Renal cortical epithelial cell (primary cell): ENCODE measurements at regions not wholly inside any gene's neighbourhood (a gene's known extent, or its start where the extent isn't known, plus 50 kb on each side); places are given as distances from the start of the nearest gene placed in this dataset.

Source experiments
- DNase-seq: peaks from one replicate; pipeline ENCODE4 v3.0.0-alpha.2; 2011; ENCODE audit warnings: low read depth

DNA sequence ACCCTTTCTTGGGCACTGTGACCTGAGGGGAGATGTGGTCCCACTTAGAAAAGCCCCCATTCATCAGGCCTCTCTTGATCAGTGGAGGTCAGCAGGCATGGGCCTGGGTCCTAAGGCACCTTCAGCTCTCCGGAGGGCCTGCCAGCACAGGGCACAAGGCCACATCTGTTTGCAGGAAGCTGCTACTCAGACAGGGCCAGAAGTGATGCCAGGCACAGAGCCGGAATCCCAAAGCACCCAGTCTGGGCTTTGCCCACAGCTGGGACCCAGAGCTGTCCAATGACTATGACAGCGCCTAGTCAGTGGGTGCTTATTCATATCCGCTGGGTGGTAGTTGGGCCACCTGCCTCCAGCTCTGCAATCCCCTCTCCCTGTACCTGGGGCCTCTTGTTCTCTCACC is 63.2 kb upstream of the ELN start:
- DNase-seq = no peak

- no peak for DNase-seq
Observed at GRCh38 chr7:73966062-73966940, 61.7 kb upstream of the ELN start.

GRCh38 chr7:73966941-73967831 is 60.8 kb upstream of the ELN start:
- DNase-seq = no peak

DNA sequence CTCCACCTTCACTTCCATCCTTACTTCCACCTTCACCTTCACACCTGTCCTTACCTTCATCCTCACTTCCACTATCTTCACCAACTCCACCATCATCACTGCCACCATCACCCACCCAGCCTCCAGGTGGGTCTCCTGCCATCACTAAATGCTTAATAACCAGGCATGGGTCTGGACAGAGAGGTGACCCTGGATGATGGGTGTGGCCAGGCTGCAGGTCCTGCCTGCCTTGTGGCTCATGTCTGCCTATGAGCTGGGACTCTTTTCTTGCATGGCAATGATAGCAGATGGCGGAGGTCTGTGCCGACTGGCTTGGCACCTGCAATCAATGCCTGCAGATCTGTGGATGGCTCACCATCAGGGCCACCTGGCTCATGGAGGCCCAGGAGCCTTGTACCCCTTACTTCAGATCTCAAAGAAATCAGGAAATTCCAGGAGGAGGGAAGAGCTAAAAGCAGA is 60.1 kb upstream of the ELN start:
- DNase-seq = no peak

DNA sequence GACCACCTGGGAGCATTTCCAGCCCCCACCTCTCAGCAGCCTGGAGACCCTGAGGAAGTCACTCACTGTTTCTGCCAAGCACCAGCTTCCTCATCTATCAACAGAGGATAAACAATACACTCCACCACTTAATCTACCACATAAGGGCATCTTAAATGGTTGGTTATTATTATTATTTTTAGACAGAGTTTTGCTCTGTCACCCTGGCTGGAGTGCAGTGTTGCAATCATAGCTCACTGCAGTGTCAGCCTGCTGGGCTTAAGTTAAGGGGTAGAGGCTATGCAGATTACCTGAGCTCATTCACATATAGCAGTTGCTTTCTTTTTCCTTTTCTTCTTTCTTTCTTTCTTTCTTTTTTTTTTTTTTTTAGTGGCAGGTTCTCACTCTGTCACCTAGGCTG is 59.5 kb upstream of the ELN start:
- DNase-seq = no peak

- no peak for DNase-seq
Observed at GRCh38 chr7:73969991-73970390, 58.0 kb upstream of the ELN start.

GRCh38 chr7:73970801-73971229 is 57.2 kb upstream of the ELN start:
- DNase-seq = no peak

DNA sequence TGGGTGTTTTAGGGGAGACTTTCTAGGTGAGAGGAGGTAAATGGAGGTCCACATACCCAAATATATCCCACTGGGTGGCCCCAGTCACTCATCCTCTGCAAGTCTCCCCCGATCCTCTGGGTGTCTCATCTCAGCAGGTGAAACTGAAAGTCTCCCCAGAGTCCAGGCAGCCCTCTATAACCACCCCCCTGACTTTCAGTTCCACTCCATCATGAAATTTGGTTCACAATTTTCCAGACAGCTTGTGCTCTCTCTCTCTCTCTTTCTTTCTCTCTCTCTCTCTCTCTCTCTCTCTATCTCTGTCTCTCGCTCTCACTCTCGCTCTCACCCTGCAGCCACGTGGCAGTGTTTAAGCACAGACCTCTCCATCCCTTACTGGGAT is 56.7 kb upstream of the ELN start:
- no peak for DNase-seq

DNA sequence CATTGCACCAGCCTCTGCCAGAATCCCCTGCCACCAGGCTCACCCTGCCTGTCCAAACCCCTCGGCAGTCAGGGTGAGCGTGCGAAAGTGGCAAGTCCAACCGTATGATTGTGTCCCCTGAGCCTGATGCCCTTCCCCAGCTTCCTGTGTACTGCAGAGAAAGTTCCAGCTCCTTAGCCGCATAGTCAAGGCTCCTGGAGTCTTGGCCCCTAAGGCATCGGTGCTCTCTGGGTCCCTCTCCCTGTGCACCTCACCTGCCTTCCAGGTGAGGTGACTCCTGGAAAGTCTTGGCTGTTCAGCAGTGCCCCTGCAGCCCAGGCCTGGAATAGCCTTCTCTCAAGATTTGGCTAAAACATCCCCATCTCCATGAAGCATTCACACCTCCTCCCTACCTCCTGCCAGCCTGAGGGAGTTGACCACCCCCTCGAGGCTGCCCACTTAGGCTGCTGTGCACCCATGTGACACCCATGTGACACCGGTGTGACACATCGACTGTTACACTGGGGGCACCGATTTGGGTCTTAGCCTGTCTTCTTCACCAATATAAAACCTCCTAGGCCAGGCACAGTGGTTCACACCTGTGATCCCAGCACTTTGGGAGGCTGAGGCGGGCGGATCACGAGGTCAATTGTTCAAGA is 56.1 kb upstream of the ELN start:
- no peak for DNase-seq

DNA sequence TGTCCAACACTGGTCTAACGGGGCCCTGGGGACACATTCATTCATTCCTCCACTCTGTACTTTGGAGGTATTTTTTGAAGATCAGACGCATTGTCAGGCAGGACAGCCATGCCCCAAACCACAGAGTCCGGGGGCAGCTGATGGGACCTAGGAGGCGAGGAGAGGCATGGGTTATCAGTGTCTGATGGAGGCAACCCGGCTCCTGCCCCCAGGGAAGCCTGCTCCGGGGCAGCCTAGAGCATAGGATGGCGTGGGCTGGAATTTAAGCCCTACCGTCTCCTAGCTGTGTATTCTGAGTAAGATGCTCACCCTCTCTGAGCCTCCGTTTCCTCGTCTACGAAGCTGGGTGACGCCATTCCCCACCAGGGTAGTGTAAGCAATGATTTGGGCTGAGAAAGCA is 55.4 kb upstream of the ELN start:
- no peak for DNase-seq

- no peak for DNase-seq
Observed at GRCh38 chr7:73973091-73973490, 54.9 kb upstream of the ELN start.

- no peak for DNase-seq
Observed at GRCh38 chr7:73974101-73974947, 53.6 kb upstream of the ELN start.

DNA sequence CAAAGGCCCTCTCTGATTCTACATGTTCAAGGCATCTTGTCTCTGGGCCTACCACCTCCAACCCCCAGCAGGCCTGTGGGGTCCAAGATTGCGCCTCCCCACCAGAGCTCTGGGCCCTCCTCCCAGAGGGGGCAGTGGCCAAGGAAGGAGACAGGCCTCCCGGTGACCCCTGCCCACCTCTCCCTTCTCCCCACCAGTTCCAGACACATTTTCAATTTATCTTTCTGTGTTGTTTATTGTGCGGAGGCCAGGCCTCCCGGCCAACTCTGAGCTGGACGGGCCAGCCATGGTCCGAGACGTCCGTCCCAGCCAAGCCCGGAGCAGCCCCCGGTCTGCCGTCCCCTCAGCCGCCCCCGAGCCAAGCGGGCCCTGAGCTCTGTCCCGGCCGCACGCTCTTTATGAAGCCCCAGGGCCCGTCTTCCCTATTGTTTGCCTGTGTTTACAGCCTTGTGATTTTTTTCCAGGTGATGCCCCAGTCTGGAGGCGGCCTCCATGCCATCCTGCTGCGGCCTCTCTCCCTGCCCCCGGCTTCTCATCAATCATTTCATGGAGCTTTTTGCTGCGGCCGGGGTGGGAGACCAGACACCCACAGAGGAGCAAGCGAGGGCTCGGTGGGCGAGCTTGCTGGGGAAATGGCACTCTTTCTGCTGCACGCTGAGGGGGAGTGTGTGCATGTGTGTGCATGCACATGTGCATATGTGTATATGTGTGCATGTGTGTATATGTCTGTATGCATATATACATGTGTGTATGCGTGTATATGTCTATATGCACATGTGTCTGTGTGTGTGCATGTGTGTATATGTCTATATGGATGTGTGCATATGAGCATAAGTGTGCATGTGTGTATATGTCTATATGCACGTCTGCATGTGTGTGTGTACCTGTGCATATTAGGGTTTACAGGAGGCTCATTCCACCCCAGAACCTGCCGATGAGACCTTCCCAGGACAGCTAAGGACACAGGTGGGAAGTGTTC is 52.7 kb upstream of the ELN start:
- DNase-seq = no peak

DNA sequence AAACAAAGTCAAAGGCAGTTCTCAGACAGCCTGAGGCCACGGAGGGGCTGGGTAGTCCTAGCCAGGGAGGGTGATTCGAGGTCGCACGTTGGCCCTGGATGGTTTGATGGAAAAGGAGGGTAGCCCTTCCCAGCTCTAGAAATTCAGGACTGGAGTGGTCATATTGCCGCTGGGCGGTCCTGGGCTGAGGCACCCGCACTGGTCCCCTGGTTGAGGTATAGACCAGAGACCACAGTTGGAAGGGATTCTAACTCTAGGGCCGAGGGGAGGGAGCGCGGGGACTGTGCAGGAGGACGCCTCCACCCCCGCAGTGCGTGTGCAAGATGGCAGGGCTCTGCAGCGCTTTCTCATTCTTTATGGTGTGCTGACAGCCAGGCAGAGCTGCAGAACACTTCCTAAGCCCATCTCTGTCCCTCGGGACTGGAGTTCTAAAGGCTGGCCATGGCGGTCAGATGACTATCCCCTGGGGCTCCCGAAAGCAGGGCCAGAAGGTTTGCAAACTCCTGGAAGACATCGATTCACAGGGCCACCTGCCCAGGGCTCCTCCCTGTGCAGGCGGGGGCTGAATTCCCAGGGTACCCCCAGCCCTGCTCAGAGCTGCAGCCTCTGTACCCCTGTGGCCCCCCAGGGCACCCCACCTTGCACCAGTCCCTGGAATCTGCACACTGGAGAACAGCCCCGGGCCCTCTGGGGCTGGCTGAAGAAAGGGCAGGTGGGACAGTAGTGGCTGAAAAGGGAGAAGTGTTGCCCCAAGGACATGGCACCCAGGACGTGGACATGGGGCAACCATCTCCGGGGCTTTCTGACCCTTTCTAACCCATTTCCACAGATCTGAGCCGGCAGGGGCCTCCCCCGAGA is 51.0 kb upstream of the ELN start:
- DNase-seq = no peak

DNA sequence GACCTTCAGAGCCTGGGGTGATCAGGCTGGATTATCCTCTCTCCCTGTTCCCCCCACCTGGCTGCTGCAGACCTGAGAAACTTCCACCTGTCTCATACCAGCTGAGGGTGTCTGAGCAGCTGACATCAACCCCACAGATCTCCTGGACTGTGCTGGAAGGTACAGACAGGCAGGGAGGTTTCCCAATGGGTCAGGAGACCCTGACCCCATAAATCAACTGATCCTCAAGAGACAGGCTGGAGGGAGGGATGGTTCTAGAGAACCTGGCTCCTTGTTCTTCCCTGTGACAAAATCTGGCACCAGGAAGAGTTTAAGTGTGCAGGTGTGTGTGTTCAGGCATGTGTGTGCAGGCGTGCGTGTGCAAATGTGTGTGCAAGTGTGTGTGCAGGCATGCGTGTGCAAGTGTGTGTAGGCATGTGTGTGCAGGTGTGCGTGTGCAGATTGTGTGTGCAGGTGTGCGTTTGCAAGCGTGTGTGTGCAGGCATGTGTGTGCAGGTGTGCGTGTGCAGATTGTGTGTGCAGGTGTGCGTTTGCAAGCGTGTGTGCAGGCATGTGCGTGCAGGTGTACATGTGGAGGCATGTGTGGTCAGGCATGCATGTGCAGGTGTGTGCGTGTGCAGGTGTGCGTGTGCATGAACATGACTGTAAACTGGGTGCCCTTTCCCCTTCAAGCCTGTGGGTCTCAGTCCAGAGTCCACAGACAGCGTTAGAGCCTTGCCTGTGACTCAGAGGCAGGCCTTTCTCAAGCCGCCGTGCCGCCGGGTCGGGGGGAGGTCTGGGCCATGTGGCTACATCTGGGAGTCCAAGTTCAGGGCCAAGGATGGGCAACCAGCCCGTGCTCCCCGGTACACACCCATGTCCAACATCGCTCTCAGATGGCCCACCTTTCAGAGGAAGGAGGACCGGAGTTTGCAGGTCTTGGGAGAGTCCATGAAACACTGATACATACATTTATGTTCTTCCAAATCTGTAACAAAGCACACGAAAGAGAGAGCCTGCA is 50.1 kb upstream of the ELN start:
- DNase-seq = peak; percentile 14
